ENCODE measurements at regions not wholly inside any gene's neighbourhood (a gene's known extent, or its start where the extent isn't known, plus 50 kb on each side); places are given as distances from the start of the nearest gene placed in this dataset.

DNA sequence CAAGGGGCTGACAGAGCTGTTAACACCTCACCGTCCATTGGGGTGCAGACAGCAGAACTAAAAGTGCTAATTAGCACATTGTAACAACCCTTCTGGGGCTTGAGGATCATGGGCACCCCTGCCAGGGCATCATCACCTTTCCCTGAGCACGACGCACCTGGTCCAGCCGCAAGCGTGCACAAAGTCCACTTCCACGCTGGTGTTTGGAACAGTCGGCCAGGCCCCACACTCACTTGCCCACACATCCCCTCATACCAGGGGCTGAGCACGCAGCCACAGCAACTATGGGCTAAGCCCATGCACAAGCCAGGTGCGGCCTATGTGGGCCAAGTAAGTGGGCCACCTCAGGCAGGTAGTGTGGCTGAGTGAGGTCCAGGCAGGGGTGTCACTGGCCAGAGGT lies 148.7 kb downstream of the CCDC59 start:
- Histone ChIP-seq H3K36me3 (ENCODE audit: control insufficient read depth in 1 of 2, insufficient read depth in 2 of 2, low read length in 2 of 2) (no peaks in the 10 kb centered on the region), H3K4me1 (ENCODE audit: control insufficient read depth in 1 of 2, insufficient read depth in 2 of 2, low read length in 2 of 2) (no peaks in the 10 kb centered on the region), H3K27ac (ENCODE audit: low read length) (no peak overlapping the region), H3K9me3 (ENCODE audit: control insufficient read depth in 1 of 2, low read length in 2 of 2) (peaks cover 7 to 20% of the 10 kb centered on the region in 2 donors), H3K4me3 (ENCODE audit: low read depth in 1 of 2, low read length in 2 of 2) (no peak overlapping the region), H3K27me3 (ENCODE audit: low read depth, low read length) (no peaks in the 10 kb centered on the region)

DNA sequence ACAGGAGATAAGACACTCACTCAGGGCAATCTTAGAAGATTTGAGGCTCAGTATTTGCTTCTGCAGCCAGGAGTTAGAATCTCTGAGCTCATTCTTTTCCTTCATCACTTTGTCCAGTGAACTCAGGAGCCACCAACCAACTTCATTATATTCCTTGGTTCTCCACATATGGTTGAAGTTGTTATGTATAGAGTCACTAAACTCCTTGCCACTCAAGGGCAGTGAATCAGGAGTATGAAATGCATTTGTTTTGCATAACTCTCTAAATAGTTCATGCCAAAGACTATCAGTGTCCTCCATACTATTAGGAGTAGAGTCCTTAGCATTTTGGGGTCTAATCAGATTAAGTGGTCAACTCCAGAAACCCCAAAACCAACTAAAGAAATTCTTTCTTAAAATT lies 150.6 kb downstream of the CCDC59 start:
- Histone ChIP-seq H3K27ac (ENCODE audit: low read length) (no peak overlapping the region), H3K36me3 (ENCODE audit: control insufficient read depth in 1 of 2, insufficient read depth in 2 of 2, low read length in 2 of 2) (no peaks in the 10 kb centered on the region), H3K9me3 (ENCODE audit: control insufficient read depth in 1 of 2, low read length in 2 of 2) (peaks cover 7 to 20% of the 10 kb centered on the region in 2 donors), H3K27me3 (ENCODE audit: low read depth, low read length) (no peaks in the 10 kb centered on the region), H3K4me1 (ENCODE audit: control insufficient read depth in 1 of 2, insufficient read depth in 2 of 2, low read length in 2 of 2) (no peaks in the 10 kb centered on the region), H3K4me3 (ENCODE audit: low read depth in 1 of 2, low read length in 2 of 2) (no peak overlapping the region)

DNA sequence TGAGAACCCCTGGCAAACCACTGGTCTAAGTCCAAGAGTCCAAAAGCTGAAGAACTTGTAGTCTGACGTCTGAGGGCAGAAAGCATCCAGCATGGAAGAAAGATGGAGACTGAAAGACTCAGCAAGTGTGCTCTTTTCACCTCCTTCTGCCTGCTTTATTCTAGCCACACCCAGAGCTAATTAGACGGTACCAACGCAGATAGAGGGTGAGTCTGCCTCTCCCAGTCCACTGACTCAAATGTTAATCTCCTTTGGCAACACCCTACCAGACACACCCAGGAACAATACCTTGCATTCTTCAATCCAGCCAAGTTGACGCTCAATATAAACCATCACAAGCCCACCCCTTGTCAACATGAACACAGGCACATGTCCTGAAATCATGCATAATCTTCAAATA lies 155.1 kb downstream of the CCDC59 start:
- H3K9me3 ChIP-seq (ENCODE audit: control insufficient read depth in 1 of 2, low read length in 2 of 2) = peaks cover 4 to 5% of the 10 kb centered on the region in 2 donors
- H3K27me3 ChIP-seq (ENCODE audit: low read depth, low read length) = no peaks in the 10 kb centered on the region
- no peak overlapping the region for H3K4me3 ChIP-seq (ENCODE audit: low read depth in 1 of 2, low read length in 2 of 2)
- no peaks in the 10 kb centered on the region for H3K36me3 ChIP-seq (ENCODE audit: control insufficient read depth in 1 of 2, insufficient read depth in 2 of 2, low read length in 2 of 2)
- no peak overlapping the region for H3K27ac ChIP-seq (ENCODE audit: low read length)
- H3K4me1 ChIP-seq (ENCODE audit: control insufficient read depth in 1 of 2, insufficient read depth in 2 of 2, low read length in 2 of 2) = no peaks in the 10 kb centered on the region

DNA sequence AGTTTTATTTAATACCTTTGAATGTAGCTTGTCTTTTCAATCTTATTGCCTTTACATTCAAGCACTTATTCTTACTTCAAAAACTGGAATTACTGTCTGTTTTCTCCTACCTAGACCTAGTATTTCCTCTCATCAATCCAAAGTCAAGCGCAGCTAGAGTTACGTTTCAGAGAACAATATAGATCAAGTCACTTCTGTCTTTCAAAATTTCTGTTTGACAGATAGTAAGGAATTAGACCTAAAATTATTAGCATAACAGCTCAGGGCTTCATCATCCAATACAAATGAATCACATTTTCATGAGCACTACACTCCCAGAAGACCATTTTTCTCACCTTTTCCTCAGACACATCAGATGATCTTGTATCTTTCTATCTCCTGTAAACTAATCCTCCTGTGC lies 170.6 kb downstream of the CCDC59 start:
- Histone ChIP-seq H3K4me1 (ENCODE audit: control insufficient read depth in 1 of 2, insufficient read depth in 2 of 2, low read length in 2 of 2) (no peaks in the 10 kb centered on the region), H3K36me3 (ENCODE audit: control insufficient read depth in 1 of 2, insufficient read depth in 2 of 2, low read length in 2 of 2) (no peaks in the 10 kb centered on the region), H3K27me3 (ENCODE audit: low read depth, low read length) (no peaks in the 10 kb centered on the region), H3K9me3 (ENCODE audit: control insufficient read depth in 1 of 2, low read length in 2 of 2) (peaks cover 0 to 6% of the 10 kb centered on the region in 2 donors), H3K27ac (ENCODE audit: low read length) (no peak overlapping the region), H3K4me3 (ENCODE audit: low read depth in 1 of 2, low read length in 2 of 2) (no peak overlapping the region)

DNA sequence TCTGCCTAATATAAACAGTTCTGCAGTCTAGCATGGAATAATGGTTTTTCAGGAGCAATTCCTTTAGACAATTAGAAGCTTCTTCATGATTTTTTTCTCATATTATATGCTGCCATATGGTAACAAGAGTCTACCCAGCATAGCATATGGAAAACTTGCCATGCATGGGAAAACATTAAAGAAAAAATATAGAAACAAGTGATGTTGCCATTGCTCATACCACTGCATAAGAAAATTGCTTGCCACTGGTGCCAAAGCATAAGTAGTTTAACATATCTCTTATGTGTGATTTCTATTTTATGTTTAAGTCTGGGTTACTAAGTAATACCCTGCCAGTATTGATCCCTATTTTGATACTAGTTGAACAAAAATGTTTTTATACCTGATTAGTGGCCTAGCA lies 171.2 kb downstream of the CCDC59 start:
- Histone ChIP-seq H3K36me3 (ENCODE audit: control insufficient read depth in 1 of 2, insufficient read depth in 2 of 2, low read length in 2 of 2) (no peaks in the 10 kb centered on the region), H3K4me1 (ENCODE audit: control insufficient read depth in 1 of 2, insufficient read depth in 2 of 2, low read length in 2 of 2) (no peaks in the 10 kb centered on the region), H3K4me3 (ENCODE audit: low read depth in 1 of 2, low read length in 2 of 2) (no peak overlapping the region), H3K9me3 (ENCODE audit: control insufficient read depth in 1 of 2, low read length in 2 of 2) (peaks cover 0 to 6% of the 10 kb centered on the region in 2 donors), H3K27me3 (ENCODE audit: low read depth, low read length) (no peaks in the 10 kb centered on the region), H3K27ac (ENCODE audit: low read length) (no peak overlapping the region)

DNA sequence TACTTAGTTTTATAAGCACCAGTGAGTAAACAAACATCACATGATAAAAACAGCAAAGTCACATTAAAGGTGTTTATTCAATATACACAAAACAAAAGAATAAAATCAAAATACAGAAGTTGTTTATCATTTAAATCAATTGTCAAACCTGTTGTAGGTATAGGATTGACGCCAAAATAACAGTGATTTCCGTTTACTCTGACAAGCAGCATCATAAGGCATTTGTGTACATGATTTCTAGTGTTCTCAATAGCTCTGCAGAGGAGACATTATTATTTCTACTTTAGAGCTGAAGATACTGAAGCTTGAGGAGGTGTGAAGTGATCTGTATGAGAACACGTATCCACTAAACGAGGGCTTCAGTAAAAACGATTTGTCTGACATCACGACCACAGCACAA lies 171.9 kb downstream of the CCDC59 start:
- Histone ChIP-seq H3K4me1 (ENCODE audit: control insufficient read depth in 1 of 2, insufficient read depth in 2 of 2, low read length in 2 of 2) (no peaks in the 10 kb centered on the region), H3K4me3 (ENCODE audit: low read depth in 1 of 2, low read length in 2 of 2) (no peak overlapping the region), H3K27ac (ENCODE audit: low read length) (no peak overlapping the region), H3K9me3 (ENCODE audit: control insufficient read depth in 1 of 2, low read length in 2 of 2) (peaks cover 0 to 6% of the 10 kb centered on the region in 2 donors), H3K36me3 (ENCODE audit: control insufficient read depth in 1 of 2, insufficient read depth in 2 of 2, low read length in 2 of 2) (no peaks in the 10 kb centered on the region), H3K27me3 (ENCODE audit: low read depth, low read length) (no peaks in the 10 kb centered on the region)

DNA sequence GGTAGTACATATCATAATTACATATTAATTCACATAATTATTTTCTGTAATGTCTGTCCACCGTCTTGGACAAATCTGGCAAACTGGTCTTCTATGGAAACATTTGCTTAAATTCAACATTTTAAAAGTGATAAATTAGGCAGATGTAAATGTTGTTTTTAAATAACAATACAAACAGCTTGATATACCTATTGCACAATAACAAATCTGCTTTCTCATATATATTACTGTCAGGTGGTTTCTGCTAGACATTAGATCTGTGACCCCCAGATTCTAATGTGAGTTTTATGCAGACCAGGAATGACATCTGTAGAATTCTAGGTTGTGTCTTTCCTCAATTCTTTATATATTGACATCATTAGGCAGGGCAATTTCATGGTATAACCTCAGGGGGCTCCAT lies 173.3 kb downstream of the CCDC59 start:
- no peak overlapping the region for H3K27ac ChIP-seq (ENCODE audit: low read length)
- H3K4me1 ChIP-seq (ENCODE audit: control insufficient read depth in 1 of 2, insufficient read depth in 2 of 2, low read length in 2 of 2) = no peaks in the 10 kb centered on the region
- no peak overlapping the region for H3K4me3 ChIP-seq (ENCODE audit: low read depth in 1 of 2, low read length in 2 of 2)
- no peaks in the 10 kb centered on the region for H3K36me3 ChIP-seq (ENCODE audit: control insufficient read depth in 1 of 2, insufficient read depth in 2 of 2, low read length in 2 of 2)
- H3K27me3 ChIP-seq (ENCODE audit: low read depth, low read length) = no peaks in the 10 kb centered on the region
- peaks cover 0 to 6% of the 10 kb centered on the region in 2 donors for H3K9me3 ChIP-seq (ENCODE audit: control insufficient read depth in 1 of 2, low read length in 2 of 2)

DNA sequence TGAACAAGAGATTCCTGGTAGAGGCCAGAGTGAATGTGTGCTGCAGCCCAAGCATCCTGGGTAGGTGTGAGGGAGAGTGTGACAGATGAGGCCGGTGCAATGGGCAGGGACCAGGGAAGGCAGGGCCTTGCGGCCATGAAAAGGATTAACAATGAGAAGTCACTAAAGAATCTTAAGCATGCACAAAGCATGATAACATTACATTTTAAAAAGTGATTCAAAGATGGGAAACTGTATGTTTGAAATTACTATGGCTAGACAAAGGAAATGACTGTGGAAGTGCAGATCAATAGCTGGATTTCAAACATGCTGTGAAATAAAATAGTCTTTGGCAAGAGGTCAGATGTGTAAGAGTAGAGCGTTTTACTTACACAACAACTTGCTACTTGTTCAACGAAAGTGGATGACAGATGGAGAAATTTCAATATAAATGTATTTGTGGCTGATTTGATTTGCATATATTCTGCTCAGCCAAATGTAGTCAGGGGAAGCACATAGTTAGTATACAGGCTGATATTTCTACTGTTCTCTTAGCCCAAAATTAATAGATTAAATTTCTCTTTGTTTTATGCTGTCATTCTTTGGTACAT lies 175.5 kb downstream of the CCDC59 start:
- H3K27me3 ChIP-seq (ENCODE audit: low read depth, low read length) = no peaks in the 10 kb centered on the region

DNA sequence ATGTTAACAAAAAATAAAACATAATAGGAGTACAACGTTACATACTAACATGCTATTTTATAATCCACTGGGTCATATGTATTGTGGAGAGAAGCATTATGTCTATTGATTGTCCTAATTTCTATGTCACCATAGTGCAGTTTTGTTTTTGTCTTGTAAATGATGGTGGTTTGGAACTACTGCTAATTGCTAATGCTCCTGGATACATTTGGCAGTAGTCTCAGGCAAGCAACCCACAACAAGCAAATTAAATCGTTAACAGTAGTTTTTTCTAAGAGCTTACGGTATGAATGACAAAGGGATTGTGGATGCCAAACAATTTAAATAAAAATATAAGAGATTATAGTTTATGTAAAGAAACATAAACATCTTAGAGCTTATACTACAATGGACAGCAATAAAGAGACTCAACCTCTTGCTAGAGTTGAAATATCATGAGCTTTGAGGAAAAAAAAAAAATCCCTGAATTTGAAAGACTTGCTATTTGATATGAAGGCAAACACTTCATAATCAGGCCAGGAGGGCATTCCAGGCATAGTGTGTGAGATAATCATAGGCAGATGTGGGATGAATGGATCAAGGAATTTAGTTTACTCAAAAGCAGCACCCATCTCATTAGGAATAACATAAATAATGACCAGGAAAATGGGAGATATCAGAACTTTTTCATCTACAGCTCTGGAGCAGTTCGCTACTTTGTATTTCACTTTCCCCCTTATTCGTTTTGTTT lies 181.3 kb downstream of the CCDC59 start:
- Histone ChIP-seq H3K9me3 (ENCODE audit: control insufficient read depth in 1 of 2, low read length in 2 of 2) (no peaks in the 10 kb centered on the region), H3K4me3 (ENCODE audit: low read depth in 1 of 2, low read length in 2 of 2) (no peak overlapping the region), H3K4me1 (ENCODE audit: control insufficient read depth in 1 of 2, insufficient read depth in 2 of 2, low read length in 2 of 2) (peaks cover 0 to 2% of the 10 kb centered on the region in 2 donors), H3K27ac (ENCODE audit: low read length) (no peak overlapping the region), H3K36me3 (ENCODE audit: control insufficient read depth in 1 of 2, insufficient read depth in 2 of 2, low read length in 2 of 2) (no peaks in the 10 kb centered on the region), H3K27me3 (ENCODE audit: low read depth, low read length) (no peaks in the 10 kb centered on the region)

More for the DNA sequence above, 175.5 kb downstream of the CCDC59 start:
- Histone ChIP-seq H3K4me3 (ENCODE audit: low read depth in 1 of 2, low read length in 2 of 2) (no peak overlapping the region), H3K36me3 (ENCODE audit: control insufficient read depth in 1 of 2, insufficient read depth in 2 of 2, low read length in 2 of 2) (no peaks in the 10 kb centered on the region), H3K4me1 (ENCODE audit: control insufficient read depth in 1 of 2, insufficient read depth in 2 of 2, low read length in 2 of 2) (no peaks in the 10 kb centered on the region), H3K27ac (ENCODE audit: low read length) (no peak overlapping the region), H3K9me3 (ENCODE audit: control insufficient read depth in 1 of 2, low read length in 2 of 2) (no peaks in the 10 kb centered on the region)

DNA sequence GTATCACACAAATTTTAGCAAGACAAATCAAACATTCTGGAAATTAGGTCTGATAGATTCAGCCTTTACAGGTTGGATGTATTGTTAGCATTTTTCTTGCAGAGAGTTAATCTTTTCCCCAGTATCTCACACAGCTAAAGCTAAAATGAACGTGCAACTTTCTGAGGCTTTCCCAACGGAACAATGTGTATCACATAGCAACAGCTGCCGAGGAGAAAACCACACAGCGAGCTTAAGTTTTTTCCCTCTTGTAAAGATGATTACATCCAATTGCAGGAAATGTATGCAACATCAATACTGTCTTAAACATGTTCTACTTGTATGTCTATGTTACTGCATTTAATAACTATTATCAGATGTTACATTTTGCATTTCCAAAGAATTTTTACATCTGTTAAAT lies 182.2 kb downstream of the CCDC59 start:
- Histone ChIP-seq H3K9me3 (ENCODE audit: control insufficient read depth in 1 of 2, low read length in 2 of 2) (no peaks in the 10 kb centered on the region), H3K4me1 (ENCODE audit: control insufficient read depth in 1 of 2, insufficient read depth in 2 of 2, low read length in 2 of 2) (peaks cover 0 to 2% of the 10 kb centered on the region in 2 donors), H3K4me3 (ENCODE audit: low read depth in 1 of 2, low read length in 2 of 2) (no peak overlapping the region), H3K36me3 (ENCODE audit: control insufficient read depth in 1 of 2, insufficient read depth in 2 of 2, low read length in 2 of 2) (no peaks in the 10 kb centered on the region), H3K27ac (ENCODE audit: low read length) (no peak overlapping the region), H3K27me3 (ENCODE audit: low read depth, low read length) (no peaks in the 10 kb centered on the region)

DNA sequence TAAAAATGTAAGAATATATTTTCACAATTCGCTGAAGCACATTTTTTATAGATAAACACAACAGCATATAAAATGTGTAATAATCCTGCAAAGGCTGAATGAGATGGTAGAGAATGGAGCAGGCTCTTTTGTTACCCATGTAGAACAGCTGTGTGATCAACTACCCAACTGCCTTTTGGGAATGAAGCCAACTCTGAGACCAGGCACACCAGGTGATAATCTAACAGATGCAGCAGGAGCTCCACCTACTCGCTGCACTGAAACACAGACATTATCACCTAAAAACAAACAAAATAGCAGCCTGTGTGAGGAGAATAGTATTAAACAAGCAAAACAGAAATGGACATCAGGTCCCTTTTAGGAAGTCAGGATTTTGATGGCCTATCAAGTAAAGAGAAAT lies 183.3 kb downstream of the CCDC59 start:
- Histone ChIP-seq H3K9me3 (ENCODE audit: control insufficient read depth in 1 of 2, low read length in 2 of 2) (no peaks in the 10 kb centered on the region), H3K27me3 (ENCODE audit: low read depth, low read length) (no peaks in the 10 kb centered on the region), H3K4me1 (ENCODE audit: control insufficient read depth in 1 of 2, insufficient read depth in 2 of 2, low read length in 2 of 2) (peaks cover 0 to 2% of the 10 kb centered on the region in 2 donors)

DNA sequence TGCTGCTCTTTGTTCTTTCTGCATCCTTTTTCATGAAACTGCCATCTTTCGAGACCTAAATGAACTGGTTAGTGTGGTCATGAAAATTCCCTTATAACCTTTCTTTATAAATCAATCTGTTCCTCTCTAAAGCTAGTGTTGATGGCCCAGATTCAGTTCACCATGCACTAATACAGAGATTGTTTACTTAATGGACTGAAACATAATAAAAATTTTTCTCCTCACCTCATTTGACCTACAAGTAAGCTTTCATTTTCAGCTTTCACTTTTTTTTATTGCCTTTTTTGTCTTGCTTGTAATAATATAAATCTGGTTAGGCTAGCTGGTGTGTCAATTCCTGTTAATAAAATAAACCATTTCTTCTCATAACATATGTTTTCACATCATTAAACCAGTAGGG lies 183.8 kb downstream of the CCDC59 start:
- no peaks in the 10 kb centered on the region for H3K9me3 ChIP-seq (ENCODE audit: control insufficient read depth in 1 of 2, low read length in 2 of 2)
- H3K36me3 ChIP-seq (ENCODE audit: control insufficient read depth in 1 of 2, insufficient read depth in 2 of 2, low read length in 2 of 2) = no peaks in the 10 kb centered on the region
- no peak overlapping the region for H3K27ac ChIP-seq (ENCODE audit: low read length)
- H3K4me3 ChIP-seq (ENCODE audit: low read depth in 1 of 2, low read length in 2 of 2) = no peak overlapping the region
- no peaks in the 10 kb centered on the region for H3K27me3 ChIP-seq (ENCODE audit: low read depth, low read length)
- H3K4me1 ChIP-seq (ENCODE audit: control insufficient read depth in 1 of 2, insufficient read depth in 2 of 2, low read length in 2 of 2) = peaks cover 0 to 2% of the 10 kb centered on the region in 2 donors

More for the DNA sequence above, 183.3 kb downstream of the CCDC59 start:
- no peak overlapping the region for H3K27ac ChIP-seq (ENCODE audit: low read length)
- H3K36me3 ChIP-seq (ENCODE audit: control insufficient read depth in 1 of 2, insufficient read depth in 2 of 2, low read length in 2 of 2) = no peaks in the 10 kb centered on the region
- H3K4me3 ChIP-seq (ENCODE audit: low read depth in 1 of 2, low read length in 2 of 2) = no peak overlapping the region
